Naive thymus-derived CD4-positive, alpha-beta T cell (primary cell): ENCODE measurements at regions not wholly inside any gene's neighbourhood (a gene's known extent, or its start where the extent isn't known, plus 50 kb on each side); places are given as distances from the start of the nearest gene placed in this dataset.
A peak's percentile ranks its signal among the peaks of the same experiment; 100 is the strongest.

Experiments
- ATAC-seq: fragments of 150-1000 bp; cut with Tn5 transposase; 2 replicates; pipeline ENCODE4 v1.10.0; 2021; ENCODE audit warnings: mild to moderate bottlenecking, moderate library complexity
- CTCF ChIA-PET: fragments of 350-600 bp; sonication (Branson Sonifier 250); formaldehyde crosslinking; loops from one replicate; lab custom pipeline; 2021; ENCODE audit warnings: antibody characterized with exemption; lab: Charles Lee
- POLR2A ChIA-PET: fragments of 350-600 bp; sonication (Branson Sonifier 250); formaldehyde crosslinking; loops from one replicate; lab custom pipeline; 2021; ENCODE audit warnings: antibody characterized with exemption, inconsistent platforms; lab: Charles Lee
- DNase-seq, 9 donors: peaks; one replicate each; pipeline versions ENCODE4 v3.0.0 to v3.0.0-alpha.2; 2020 to 2022; ENCODE audit warnings: mixed read lengths in 1 of 9
- H3K27ac ChIP-seq: one replicate; pipeline ENCODE4 v1.7.0; 2013; ENCODE audit warnings: mild to moderate bottlenecking, low read depth, low read length, moderate library complexity
- H3K27me3 ChIP-seq, 2 donors: one replicate each; pipeline ENCODE4 v1.7.0; 2013; ENCODE audit warnings: low read length in 2 of 2, mild to moderate bottlenecking in 2 of 2, moderate library complexity in 2 of 2; ENCODE audit not compliant: control insufficient read depth in 2 of 2, insufficient read depth in 2 of 2
- H3K36me3 ChIP-seq, 3 experiments: 1 replicate in 2 of 3; 2 replicates in 1 of 3; pipeline ENCODE4 v1.7.0; 2013; ENCODE audit warnings: low read length in 3 of 3, mild to moderate bottlenecking in 3 of 3, moderate library complexity in 1 of 3; ENCODE audit not compliant: insufficient read depth in 3 of 3, control insufficient read depth in 2 of 3
- H3K4me1 ChIP-seq, 2 donors: one replicate each; pipeline ENCODE4 v1.7.0; 2013; ENCODE audit warnings: low read length in 2 of 2, mild to moderate bottlenecking in 2 of 2, moderate library complexity in 1 of 2; ENCODE audit not compliant: control insufficient read depth in 2 of 2, insufficient read depth in 2 of 2
- H3K4me3 ChIP-seq: 2 replicates; pipeline ENCODE4 v1.7.0; 2013; ENCODE audit warnings: mild to moderate bottlenecking, low read length
- H3K9me3 ChIP-seq, 3 experiments: 1 replicate in 2 of 3; 2 replicates in 1 of 3; pipeline ENCODE4 v1.7.0; 2013; ENCODE audit warnings: low read length in 3 of 3; ENCODE audit not compliant: control insufficient read depth in 2 of 3
- H3K27ac Mint-ChIP-seq, 9 donors: one replicate each; pipeline ENCODE4 v1.8.0; 2020 to 2022; ENCODE audit warnings: mixed read lengths in 9 of 9, mild to moderate bottlenecking in 8 of 9, moderate library complexity in 5 of 9, inconsistent platforms in 2 of 9
- H3K27me3 Mint-ChIP-seq, 5 donors: one replicate each; pipeline ENCODE4 v1.8.0; 2021 to 2022; ENCODE audit warnings: mixed read lengths in 5 of 5, mild to moderate bottlenecking in 1 of 5
- H3K36me3 Mint-ChIP-seq, 5 donors: one replicate each; pipeline ENCODE4 v1.8.0; 2020 to 2022; ENCODE audit warnings: mixed read lengths in 5 of 5, mild to moderate bottlenecking in 3 of 5, inconsistent platforms in 1 of 5
- H3K4me1 Mint-ChIP-seq, 7 donors: one replicate each; pipeline ENCODE4 v1.8.0; 2020 to 2022; ENCODE audit warnings: mixed read lengths in 7 of 7, mild to moderate bottlenecking in 3 of 7, inconsistent platforms in 1 of 7
- H3K4me3 Mint-ChIP-seq, 10 donors: one replicate each; pipeline ENCODE4 v1.8.0; 2020 to 2022; ENCODE audit warnings: mild to moderate bottlenecking in 10 of 10, mixed read lengths in 10 of 10, moderate library complexity in 6 of 10, inconsistent platforms in 2 of 10
- H3K9me3 Mint-ChIP-seq, 11 donors: one replicate each; pipeline ENCODE4 v1.8.0; 2020 to 2022; ENCODE audit warnings: mixed read lengths in 11 of 11, mild to moderate bottlenecking in 4 of 11, inconsistent platforms in 1 of 11, moderate library complexity in 1 of 11
- intact Hi-C, 2 donors: fragments of 100-400 bp; cut with micrococcal nuclease; formaldehyde crosslinking; loops; one replicate each; pipeline ENCODE4 v1.15.1; 2023

DNA sequence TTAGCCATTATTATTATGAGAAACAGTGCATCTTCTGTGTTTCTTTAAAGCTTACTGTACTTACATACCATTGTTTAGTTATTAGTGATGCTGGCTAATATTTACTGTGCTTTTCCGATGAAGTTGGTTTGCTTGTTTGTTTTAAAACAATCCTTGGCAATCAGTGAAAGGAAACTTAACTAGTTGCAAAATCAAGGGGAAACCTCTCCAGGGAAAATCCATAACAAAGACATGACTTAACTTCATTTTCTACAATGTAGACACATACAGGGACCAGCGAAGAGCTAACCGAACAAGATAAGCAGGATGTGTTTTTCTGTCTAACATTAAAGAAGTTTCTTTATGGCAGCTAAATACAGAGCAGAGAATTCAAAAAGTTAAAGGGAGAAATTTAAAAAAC, 102.5 kb upstream of the PARP11 start:
- CTCF ChIA-PET, result interaction anchor here (0.8 to 4.2 kb wide), 9 partner anchors 13 to 91 kb away, joined by 4 to 38 read pairs (median 5); no protein-coding TSS in a partner anchor
- H3K27me3 Mint-ChIP-seq, result no peaks in the 10 kb centered on the region
- H3K4me3 ChIP-seq, result no peak overlapping the region
- intact Hi-C loops, result loop anchor here in 1 of 2 donors (2.0 kb wide), 1 partner anchor 13 kb away; no protein-coding TSS in a partner anchor
- POLR2A ChIA-PET, result interaction anchor here (0.7 to 6.2 kb wide), 9 partner anchors 12 to 300 kb away, joined by 3 to 47 read pairs (median 4); partner anchors contain the start of gene PARP11
- no peaks in the 10 kb centered on the region for H3K36me3 ChIP-seq
- peak overlapping the region in 8 of 9 donors; percentile 76 to 97 (median 90) for H3K27ac Mint-ChIP-seq
- ATAC-seq, result no peak
- peaks cover 26 to 67% of the 10 kb centered on the region in 2 donors for H3K4me1 ChIP-seq
- H3K4me1 Mint-ChIP-seq, result peaks cover 45 to 89% (median 79%) of the 10 kb centered on the region in 7 donors
- H3K36me3 Mint-ChIP-seq, result peaks cover 0 to 6% (median 0%) of the 10 kb centered on the region in 5 donors
- peaks cover 0 to 4% (median 0%) of the 10 kb centered on the region in 11 donors for H3K9me3 Mint-ChIP-seq
- H3K4me3 Mint-ChIP-seq, result peak overlapping the region in 7 of 10 donors; percentile 2 to 84 (median 35)
- no peak for DNase-seq
- peak overlapping the region; percentile 64 for H3K27ac ChIP-seq
- H3K27me3 ChIP-seq, result no peaks in the 10 kb centered on the region
- no peaks in the 10 kb centered on the region for H3K9me3 ChIP-seq

DNA sequence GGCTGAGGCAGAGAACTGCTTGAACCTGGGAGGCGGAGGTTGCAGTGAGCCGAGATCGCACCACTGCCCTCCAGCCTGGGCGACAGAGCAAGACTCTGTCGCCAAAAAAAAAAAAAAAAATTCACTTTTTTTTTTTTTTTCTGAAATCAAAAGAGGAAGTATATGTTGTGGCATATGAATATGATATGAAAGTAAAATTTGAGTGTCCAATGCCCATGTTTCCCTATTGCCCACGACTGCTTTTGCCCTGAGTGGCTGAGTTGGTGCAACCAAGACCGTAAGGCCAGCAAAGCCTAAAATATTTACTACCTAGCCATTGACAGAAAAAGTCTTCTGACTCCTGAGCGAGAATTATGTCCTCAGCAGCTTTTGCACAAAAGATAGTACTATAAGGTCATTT, 101.7 kb upstream of the PARP11 start:
- ATAC-seq (no peak), DNase-seq (no peak)
- peak overlapping the region; percentile 64 for H3K27ac ChIP-seq
- Mint-ChIP-seq H3K9me3 (peaks cover 0 to 4% (median 0%) of the 10 kb centered on the region in 11 donors), H3K27ac (peak overlapping the region in 8 of 9 donors; percentile 76 to 97 (median 90)), H3K4me1 (peaks cover 45 to 86% (median 77%) of the 10 kb centered on the region in 7 donors), H3K4me3 (peak overlapping the region in 8 of 10 donors; percentile 33 to 84 (median 70)), H3K36me3 (peaks cover 0 to 6% (median 0%) of the 10 kb centered on the region in 5 donors), H3K27me3 (no peaks in the 10 kb centered on the region)
- H3K4me1 ChIP-seq, result peaks cover 26 to 67% of the 10 kb centered on the region in 2 donors
- intact Hi-C loops, result loop anchor here (1.0 to 2.0 kb wide), 2 partner anchors 13 to 14 kb away; no protein-coding TSS in a partner anchor
- CTCF ChIA-PET, result interaction anchor here (1.2 to 4.2 kb wide), 5 partner anchors 12 to 78 kb away, joined by 3 to 38 read pairs (median 6); no protein-coding TSS in a partner anchor
- H3K27me3 ChIP-seq, result no peaks in the 10 kb centered on the region
- no peak overlapping the region for H3K4me3 ChIP-seq
- H3K9me3 ChIP-seq, result no peaks in the 10 kb centered on the region
- H3K36me3 ChIP-seq, result no peaks in the 10 kb centered on the region
- POLR2A ChIA-PET, result interaction anchor here (1.0 to 6.2 kb wide), 5 partner anchors 12 to 43 kb away, joined by 3 to 47 read pairs (median 4); no protein-coding TSS in a partner anchor

DNA sequence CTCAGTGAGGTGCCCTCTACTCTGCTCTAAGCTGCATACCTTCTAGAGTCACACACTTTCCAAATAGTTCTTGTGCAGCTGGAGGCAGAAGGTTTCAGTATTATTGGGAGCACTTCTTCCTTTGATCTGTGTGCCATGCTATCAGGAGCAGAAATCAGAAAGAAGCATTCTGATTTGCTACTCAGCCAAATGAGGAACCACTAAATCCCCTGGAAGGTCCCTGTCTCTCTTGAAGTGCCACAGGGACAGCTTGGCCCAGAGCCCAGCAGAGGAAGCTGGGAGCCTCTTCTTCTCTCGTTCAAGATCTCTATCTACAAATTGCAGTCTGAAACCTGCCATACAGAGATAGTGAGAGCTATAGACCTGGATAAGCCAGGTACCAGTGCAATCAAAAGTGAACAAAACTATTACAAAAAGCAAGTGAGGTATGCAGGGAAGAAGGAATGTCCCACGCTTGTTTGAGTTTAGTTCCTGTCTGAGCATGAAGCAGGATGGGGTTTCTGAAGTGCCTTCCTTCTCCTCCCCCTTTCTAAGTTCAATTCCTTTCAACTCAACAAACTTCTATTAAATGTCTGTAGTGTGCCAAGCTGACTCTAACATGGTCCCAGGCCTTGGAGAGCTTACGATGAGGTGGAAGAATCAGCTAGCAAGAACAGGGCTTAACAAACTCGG, 100.9 kb upstream of the PARP11 start:
- Histone ChIP-seq H3K27ac (peak overlapping the region; percentile 60), H3K27me3 (no peaks in the 10 kb centered on the region), H3K4me3 (no peak overlapping the region), H3K9me3 (no peaks in the 10 kb centered on the region), H3K36me3 (no peaks in the 10 kb centered on the region), H3K4me1 (peaks cover 26 to 66% of the 10 kb centered on the region in 2 donors)
- peak; percentile 48 for ATAC-seq
- ChIA-PET POLR2A (interaction anchor here (0.8 to 6.2 kb wide), 13 partner anchors 8 to 303 kb away, joined by 3 to 47 read pairs (median 4); no protein-coding TSS in a partner anchor), CTCF (interaction anchor here (1.0 to 4.2 kb wide), 9 partner anchors 11 to 302 kb away, joined by 3 to 38 read pairs (median 6); no protein-coding TSS in a partner anchor)
- H3K27me3 Mint-ChIP-seq, result no peaks in the 10 kb centered on the region
- intact Hi-C loops, result loop anchor here (1.0 to 2.0 kb wide), 5 partner anchors 12 to 57 kb away; no protein-coding TSS in a partner anchor
- H3K36me3 Mint-ChIP-seq, result peaks cover 0 to 6% (median 0%) of the 10 kb centered on the region in 5 donors
- peak in 6 of 9 donors; percentile 23 to 38 (median 32) for DNase-seq
- peak overlapping the region; percentile 76 to 97 (median 89) for H3K27ac Mint-ChIP-seq
- peak overlapping the region; percentile 49 to 84 (median 78) for H3K4me3 Mint-ChIP-seq
- peaks cover 0 to 4% (median 0%) of the 10 kb centered on the region in 11 donors for H3K9me3 Mint-ChIP-seq
- peaks cover 45 to 84% (median 76%) of the 10 kb centered on the region in 7 donors for H3K4me1 Mint-ChIP-seq

GRCh38 chr12:3973269-3973884, 100.2 kb upstream of the PARP11 start:
- peaks cover 26 to 59% of the 10 kb centered on the region in 2 donors for H3K4me1 ChIP-seq
- H3K4me3 ChIP-seq, result no peak overlapping the region

GRCh38 chr12:3972576-3972975, 99.4 kb upstream of the PARP11 start:
- Mint-ChIP-seq H3K4me1 (peaks cover 44 to 69% (median 62%) of the 10 kb centered on the region in 7 donors), H3K27me3 (no peaks in the 10 kb centered on the region), H3K9me3 (peaks cover 0 to 4% (median 0%) of the 10 kb centered on the region in 11 donors), H3K36me3 (peaks cover 0 to 4% (median 0%) of the 10 kb centered on the region in 5 donors), H3K4me3 (peak overlapping the region; percentile 38 to 84 (median 62)), H3K27ac (peak overlapping the region; percentile 66 to 97 (median 89))
- Histone ChIP-seq H3K27me3 (no peaks in the 10 kb centered on the region), H3K9me3 (no peaks in the 10 kb centered on the region), H3K4me3 (no peak overlapping the region), H3K36me3 (no peaks in the 10 kb centered on the region), H3K27ac (peak overlapping the region; percentile 60), H3K4me1 (peaks cover 26 to 53% of the 10 kb centered on the region in 2 donors)
- ChIA-PET POLR2A (interaction anchor here (0.6 to 6.2 kb wide), 8 partner anchors 10 to 81 kb away, joined by 3 to 47 read pairs (median 6); no protein-coding TSS in a partner anchor), CTCF (interaction anchor here (1.0 to 4.2 kb wide), 6 partner anchors 10 to 304 kb away, joined by 4 to 38 read pairs (median 6); no protein-coding TSS in a partner anchor)
- peak in 6 of 9 donors; percentile 39 to 69 (median 62) for DNase-seq
- intact Hi-C loops, result loop anchor here in 1 of 2 donors (2.0 kb wide), 1 partner anchor 58 kb away; no protein-coding TSS in a partner anchor
- ATAC-seq, result peak; percentile 65

More at GRCh38 chr12:3973269-3973884, 100.2 kb upstream of the PARP11 start:
- H3K4me3 Mint-ChIP-seq, result peak overlapping the region; percentile 49 to 84 (median 76)
- peak overlapping the region; percentile 76 to 97 (median 89) for H3K27ac Mint-ChIP-seq
- DNase-seq (peak in 2 of 9 donors; percentile 22 to 33), ATAC-seq (peak; percentile 51)
- intact Hi-C loops, result loop anchor here (1.0 to 2.0 kb wide), 3 partner anchors 11 to 57 kb away; no protein-coding TSS in a partner anchor
- ChIA-PET POLR2A (interaction anchor here (0.7 to 6.2 kb wide), 15 partner anchors 9 to 304 kb away, joined by 3 to 47 read pairs (median 5); no protein-coding TSS in a partner anchor), CTCF (interaction anchor here (0.7 to 4.2 kb wide), 11 partner anchors 10 to 303 kb away, joined by 3 to 38 read pairs (median 6); no protein-coding TSS in a partner anchor)
- Histone ChIP-seq H3K36me3 (no peaks in the 10 kb centered on the region), H3K9me3 (no peaks in the 10 kb centered on the region), H3K27ac (peak overlapping the region; percentile 60), H3K27me3 (no peaks in the 10 kb centered on the region)
- H3K9me3 Mint-ChIP-seq, result peaks cover 0 to 4% (median 0%) of the 10 kb centered on the region in 11 donors
- peaks cover 45 to 77% (median 68%) of the 10 kb centered on the region in 7 donors for H3K4me1 Mint-ChIP-seq
- no peaks in the 10 kb centered on the region for H3K27me3 Mint-ChIP-seq
- H3K36me3 Mint-ChIP-seq, result peaks cover 0 to 6% (median 0%) of the 10 kb centered on the region in 5 donors
